H1 (cell line): ENCODE measurements at regions not wholly inside any gene's neighbourhood (a gene's known extent, or its start where the extent isn't known, plus 50 kb on each side); places are given as distances from the start of the nearest gene placed in this dataset.

Experiments
- CTCF ChIA-PET: fragments of 300-600 bp; sonication (Branson Sonifier 250); formaldehyde crosslinking; loops from one replicate; lab custom pipeline; 2021; ENCODE audit not compliant: partially characterized antibody; lab: Charles Lee
- POLR2A ChIA-PET: fragments of 300-600 bp; sonication (Branson Sonifier 250); formaldehyde crosslinking; loops from one replicate; lab custom pipeline; 2021; ENCODE audit warnings: inconsistent platforms; ENCODE audit not compliant: partially characterized antibody; lab: Charles Lee
- DNase-seq, 2 experiments: peaks; one replicate each; pipeline versions ENCODE4 v3.0.0 to v3.0.0-alpha.2; 2010 to 2022; ENCODE audit warnings: low spot score in 2 of 2, low read depth in 1 of 2, mixed read lengths in 1 of 2
- FAIRE-seq: peaks from 2 replicates; lab custom pipeline; 2011; peaks lifted over from hg19 to GRCh38; lab: Jason Lieb, UNC
- H2AFZ ChIP-seq: 2 replicates; pipeline ENCODE4 v1.8.1; 2012; ENCODE audit warnings: low read length, inconsistent platforms
- H2AK5ac ChIP-seq: 2 replicates; pipeline ENCODE4 v1.6.1; 2013; ENCODE audit warnings: low read depth, low read length
- H2BK120ac ChIP-seq: replicated peaks from 2 replicates; pipeline ENCODE3; 2013; ENCODE audit warnings: low read depth, low read length, inconsistent platforms
- H2BK12ac ChIP-seq: 2 replicates; pipeline ENCODE4 v1.6.1; 2013; ENCODE audit warnings: low read depth, low read length
- H2BK15ac ChIP-seq: 2 replicates; pipeline ENCODE4 v1.6.1; 2013; ENCODE audit warnings: low read length
- H2BK20ac ChIP-seq: 2 replicates; pipeline ENCODE4 v1.6.1; 2013; ENCODE audit warnings: low read length
- H2BK5ac ChIP-seq: 2 replicates; pipeline ENCODE4 v1.6.1; 2013; ENCODE audit warnings: low read depth, low read length
- H3K14ac ChIP-seq: 2 replicates; pipeline ENCODE4 v1.6.1; 2013; ENCODE audit warnings: inconsistent platforms; ENCODE audit not compliant: insufficient read length
- H3K18ac ChIP-seq: 2 replicates; pipeline ENCODE4 v1.6.1; 2013; ENCODE audit warnings: low read length; ENCODE audit errors: extremely low read depth
- H3K23ac ChIP-seq: 2 replicates; pipeline ENCODE4 v1.6.1; 2013; ENCODE audit warnings: inconsistent platforms; ENCODE audit not compliant: insufficient read length
- H3K23me2 ChIP-seq: 2 replicates; pipeline ENCODE4 v1.6.1; 2013; ENCODE audit warnings: low read depth, low read length
- H3K27ac ChIP-seq: 2 replicates; pipeline ENCODE4 v1.6.1; 2011; ENCODE audit warnings: low read depth, low read length, inconsistent platforms
- H3K27me3 ChIP-seq, 4 experiments: replicated peaks in 1 of 4; 1 replicate in 1 of 4; 2 replicates in 3 of 4; pipeline versions ENCODE4 v1.6.1 to v1.8.1; 2011 to 2013; ENCODE audit warnings: low read length in 3 of 4, mild to moderate bottlenecking in 3 of 4, inconsistent platforms in 2 of 4, mixed read lengths in 2 of 4, moderate library complexity in 1 of 4; ENCODE audit not compliant: control insufficient read depth in 3 of 4, insufficient read depth in 3 of 4; ENCODE audit errors: extremely low read depth in 1 of 4
- H3K36me3 ChIP-seq, 4 experiments: 2 replicates each; pipeline versions ENCODE4 v1.6.1 to v1.8.1; 2011 to 2013; ENCODE audit warnings: mild to moderate bottlenecking in 4 of 4, low read length in 3 of 4, moderate library complexity in 2 of 4, control low read depth in 1 of 4, inconsistent platforms in 1 of 4; ENCODE audit not compliant: insufficient read depth in 4 of 4, control insufficient read depth in 2 of 4
- H3K4ac ChIP-seq: replicated peaks from 2 replicates; pipeline ENCODE3; 2013; ENCODE audit warnings: low read length, low read depth, mixed read lengths, inconsistent platforms; ENCODE audit not compliant: insufficient read length
- H3K4me1 ChIP-seq, 4 experiments: replicated peaks in 1 of 4; 1 replicate in 1 of 4; 2 replicates in 3 of 4; pipeline versions ENCODE4 v1.6.1 to v1.8.1; 2011 to 2013; ENCODE audit warnings: low read length in 3 of 4, inconsistent platforms in 2 of 4, mixed read lengths in 1 of 4; ENCODE audit not compliant: insufficient read depth in 4 of 4, control insufficient read depth in 3 of 4
- H3K4me2 ChIP-seq, 2 experiments: 2 replicates each; pipeline versions ENCODE4 v1.6.1 to v1.8.1; 2011 to 2013; ENCODE audit warnings: low read depth in 2 of 2, low read length in 2 of 2, control low read depth in 1 of 2, inconsistent platforms in 1 of 2, mild to moderate bottlenecking in 1 of 2; ENCODE audit not compliant: insufficient read depth in 1 of 2
- H3K4me3 ChIP-seq, 4 experiments: fragments of 200-600, 300-600 bp in 1 of 4; sonication (generic), shearing (Covaris generic), sonication (Bioruptor Twin) in 1 of 4; 2 replicates each; pipeline versions ENCODE4 v1.5.1 to v1.8.1; 2011 to 2016; ENCODE audit warnings: low read length in 4 of 4, low read depth in 3 of 4, control low read depth in 2 of 4, inconsistent platforms in 2 of 4, mild to moderate bottlenecking in 2 of 4, mixed read lengths in 1 of 4, moderate library complexity in 1 of 4; ENCODE audit not compliant: insufficient read depth in 2 of 4; ENCODE audit errors: extremely low read depth in 1 of 4
- H3K56ac ChIP-seq: replicated peaks from 2 replicates; pipeline ENCODE3; 2013; ENCODE audit warnings: low read depth, mild to moderate bottlenecking, mixed read lengths, low read length, inconsistent platforms; ENCODE audit not compliant: insufficient read length
- H3K79me1 ChIP-seq: 2 replicates; pipeline ENCODE4 v1.6.1; 2013; ENCODE audit warnings: low read depth, low read length, control low read depth
- H3K79me2 ChIP-seq, 2 experiments: 2 replicates each; pipeline versions ENCODE4 v1.6.1 to v1.8.1; 2012 to 2013; ENCODE audit warnings: low read length in 2 of 2, mild to moderate bottlenecking in 2 of 2, inconsistent platforms in 1 of 2; ENCODE audit not compliant: insufficient read depth in 2 of 2, control insufficient read depth in 1 of 2
- H3K9ac ChIP-seq, 4 experiments: replicated peaks in 1 of 4; 1 replicate in 1 of 4; 2 replicates in 3 of 4; pipeline versions ENCODE4 v1.6.1 to v1.8.1; 2011 to 2013; ENCODE audit warnings: low read depth in 3 of 4, low read length in 3 of 4, control low read depth in 2 of 4, mild to moderate bottlenecking in 2 of 4, moderate library complexity in 2 of 4, inconsistent platforms in 1 of 4; ENCODE audit errors: extremely low read depth in 1 of 4
- H3K9me3 ChIP-seq, 2 experiments: 2 replicates each; pipeline versions ENCODE4 v1.6.1 to v1.8.1; 2012 to 2013; ENCODE audit warnings: mild to moderate bottlenecking in 2 of 2, moderate library complexity in 2 of 2, control low read depth in 1 of 2, inconsistent platforms in 1 of 2, low read depth in 1 of 2, low read length in 1 of 2, mixed read lengths in 1 of 2; ENCODE audit not compliant: insufficient read depth in 2 of 2
- H4K20me1 ChIP-seq, 2 experiments: replicated peaks in 1 of 2; 2 replicates each; pipeline versions ENCODE3 to v1.8.1; 2011 to 2013; ENCODE audit warnings: inconsistent platforms in 2 of 2, low read length in 2 of 2, mild to moderate bottlenecking in 1 of 2; ENCODE audit not compliant: insufficient read depth in 2 of 2, control insufficient read depth in 1 of 2
- H4K5ac ChIP-seq: 2 replicates; pipeline ENCODE4 v1.6.1; 2013; ENCODE audit warnings: low read length, low read depth, mixed read lengths, inconsistent platforms; ENCODE audit not compliant: insufficient read length
- H4K8ac ChIP-seq: 2 replicates; pipeline ENCODE4 v1.8.0; 2013; ENCODE audit warnings: mild to moderate bottlenecking, moderate library complexity, low read length, inconsistent platforms; ENCODE audit not compliant: insufficient read depth; ENCODE audit errors: extremely low read depth
- H4K91ac ChIP-seq: replicated peaks from 2 replicates; pipeline ENCODE3; 2013; ENCODE audit warnings: low read length, mixed read lengths, inconsistent platforms; ENCODE audit not compliant: insufficient read length
- ATF3 ChIP-seq: IDR thresholded peaks from 2 replicates; pipeline ENCODE4 v1.6.1; 2011; ENCODE audit warnings: low read depth, mild to moderate bottlenecking, low read length; ENCODE audit not compliant: insufficient read depth
- CBX8 ChIP-seq: fragments of 300-800, 300-1000 bp; sonication (generic); IDR thresholded peaks from 2 replicates; pipeline ENCODE4 v1.7.1; 2016; ENCODE audit warnings: low read depth, low read length, borderline replicate concordance
- EGR1 ChIP-seq: IDR thresholded peaks from 2 replicates; pipeline ENCODE4 v1.6.1; 2011; ENCODE audit warnings: low read depth, low read length, borderline replicate concordance
- HDAC2 ChIP-seq, 2 experiments: fragments of 300-600 bp in 1 of 2; sonication (generic) in 1 of 2; IDR thresholded peaks; 2 replicates each; pipeline ENCODE4 v1.6.1; 2011 to 2012; ENCODE audit warnings: low read depth in 2 of 2, low read length in 2 of 2, mild to moderate bottlenecking in 2 of 2, moderate library complexity in 2 of 2, borderline replicate concordance in 1 of 2, inconsistent platforms in 1 of 2
- NRF1 ChIP-seq: IDR thresholded peaks from 2 replicates; pipeline ENCODE4 v1.6.1; 2011; ENCODE audit warnings: mild to moderate bottlenecking, low read depth, low read length, improper control_type of control experiment
- POU5F1 ChIP-seq: IDR thresholded peaks from 2 replicates; pipeline ENCODE4 v1.6.1; 2011; ENCODE audit warnings: low read depth, mild to moderate bottlenecking, low read length, moderate library complexity
- RNF2 ChIP-seq: fragments of 200-900, 300-1000 bp; sonication (generic); IDR thresholded peaks from 2 replicates; pipeline ENCODE4 v1.7.1; 2016; ENCODE audit warnings: borderline replicate concordance, low read depth, mild to moderate bottlenecking, antibody characterized with exemption, low read length; ENCODE audit not compliant: poor library complexity, severe bottlenecking; ENCODE audit errors: missing control alignments
- SIN3A ChIP-seq, 2 experiments: IDR thresholded peaks in 1 of 2; conservative IDR thresholded peaks in 1 of 2; 2 replicates each; pipeline ENCODE4 v1.6.1; 2011 to 2012; ENCODE audit warnings: low read length in 2 of 2, improper control_type of control experiment in 1 of 2, low read depth in 1 of 2, mild to moderate bottlenecking in 1 of 2
- SIX5 ChIP-seq: IDR thresholded peaks from 2 replicates; pipeline ENCODE4 v1.6.1; 2011; ENCODE audit warnings: mild to moderate bottlenecking, low read depth, low read length
- TAF1 ChIP-seq: IDR thresholded peaks from 2 replicates; pipeline ENCODE4 v1.6.1; 2011; ENCODE audit warnings: mild to moderate bottlenecking, low read depth, low read length
- TBP ChIP-seq: IDR thresholded peaks from 2 replicates; pipeline ENCODE4 v1.6.1; 2011; ENCODE audit warnings: low read depth, low read length, improper control_type of control experiment
- WGBS, 2 experiments: shearing (Covaris generic) in 1 of 2; methylation state at CpG; one replicate each; pipeline versions ENCODE4 v1.1.6 to v1.1.7; 2013 to 2015; ENCODE audit warnings: low lambda C conversion rate in 2 of 2, mixed read lengths in 2 of 2, inconsistent platforms in 1 of 2, low coverage in 1 of 2, missing lambda C conversion rate in 1 of 2; ENCODE audit not compliant: insufficient replicate concordance in 2 of 2, insufficient coverage in 1 of 2, insufficient read length in 1 of 2; ENCODE audit errors: extremely low coverage in 1 of 2, missing lambda C conversion rate in 1 of 2; 5-methylcytosine and 5-hydroxymethylcytosine counted together

GRCh38 chr12:34349673-34349961 is 327.3 kb downstream of the ALG10 start:
- Histone ChIP-seq H2BK12ac (no peak overlapping the region), H3K23ac (no peak overlapping the region), H3K14ac (no peak overlapping the region), H3K36me3 (no peaks in the 10 kb centered on the region), H4K5ac (no peak overlapping the region), H2BK120ac (no peak overlapping the region), H3K79me1 (no peaks in the 10 kb centered on the region), H3K79me2 (no peaks in the 10 kb centered on the region), H3K4ac (no peak overlapping the region), H3K9me3 (peaks cover 40 to 100% of the 10 kb centered on the region in 2 experiments; a peak in 3 of 4 replicates), H3K4me1 (no peaks in the 10 kb centered on the region), H3K27me3 (no peaks in the 10 kb centered on the region), H3K18ac (no peak overlapping the region), H4K91ac (no peak overlapping the region), H4K8ac (no peak overlapping the region), H2AFZ (no peak overlapping the region), H3K27ac (no peak overlapping the region), H4K20me1 (no peaks in the 10 kb centered on the region), H3K4me3 (no peak overlapping the region), H2BK5ac (no peak overlapping the region), H3K56ac (no peak overlapping the region), H2AK5ac (no peak overlapping the region), H3K4me2 (no peak overlapping the region), H2BK20ac (no peak overlapping the region), H3K23me2 (no peaks in the 10 kb centered on the region), H3K9ac (no peak overlapping the region), H2BK15ac (no peak overlapping the region)
- TF ChIP-seq TAF1 (no peak), HDAC2 (IDR thresholded peaks at IDR 0.05; ENCODE audit: borderline replicate concordance in 1 of 2, low read depth in 2 of 2, low read length in 2 of 2) (no peak), NRF1 (no peak), SIX5 (no peak), EGR1 (no peak), CBX8 (no peak), SIN3A (conservative IDR thresholded peaks at IDR 0.05 in 1 of 2, IDR thresholded peaks at IDR 0.05 in 1 of 2; ENCODE audit: low read depth in 1 of 2, low read length in 2 of 2) (no peak), RNF2 (no peak), ATF3 (no peak), TBP (no peak), POU5F1 (no peak)
- no peak for FAIRE-seq
- 93% methylated on average over 14 of the region's 16 CpGs; no CpG with 5 or more reads in 1 of the 2 experiments for WGBS, 2 experiments
- POLR2A ChIA-PET, result no interaction called here
- no peak for DNase-seq
- CTCF ChIA-PET, result no interaction called here
